GM18511 (cell line): ENCODE measurements at regions not wholly inside any gene's neighbourhood (a gene's known extent, or its start where the extent isn't known, plus 50 kb on each side); places are given as distances from the start of the nearest gene placed in this dataset.

Experiments
- ATAC-seq: cut with Tn5 transposase; IDR thresholded peaks from one replicate; pipeline ENCODE4 v1.9.1; 2021; ENCODE audit warnings: mild to moderate bottlenecking, moderate library complexity; ENCODE audit not compliant: unreplicated experiment

- no peak for ATAC-seq
Observed at GRCh38 chr5:162323466-162323865, 255.9 kb downstream of the GABRG2 start.

GRCh38 chr5:162324328-162324727 lies 256.8 kb downstream of the GABRG2 start:
- ATAC-seq: no peak

- no peak for ATAC-seq
Observed at GRCh38 chr5:162325143-162325727, 257.7 kb downstream of the GABRG2 start.

GRCh38 chr5:162334944-162335343 lies 267.4 kb downstream of the GABRG2 start:
- no peak for ATAC-seq

- ATAC-seq: no peak
Observed at GRCh38 chr5:162360373-162360931, 292.9 kb downstream of the GABRG2 start.

GRCh38 chr5:162372256-162372655 lies 304.7 kb downstream of the GABRG2 start:
- ATAC-seq: no peak

GRCh38 chr5:162377895-162378294 lies 310.3 kb downstream of the GABRG2 start:
- ATAC-seq: no peak

GRCh38 chr5:162382839-162383238 lies 315.3 kb downstream of the GABRG2 start:
- no peak for ATAC-seq

- no peak for ATAC-seq
Observed at GRCh38 chr5:162384225-162384624, 316.7 kb downstream of the GABRG2 start.

- no peak for ATAC-seq
Observed at GRCh38 chr5:162391833-162392232, 324.3 kb downstream of the GABRG2 start.

GRCh38 chr5:162392336-162392735 lies 324.8 kb downstream of the GABRG2 start:
- ATAC-seq: no peak

GRCh38 chr5:162393534-162393933 lies 326.0 kb downstream of the GABRG2 start:
- no peak for ATAC-seq

- no peak for ATAC-seq
Observed at GRCh38 chr5:162407614-162408013, 340.0 kb downstream of the GABRG2 start.

- ATAC-seq: no peak
Observed at GRCh38 chr5:162410365-162410764, 342.8 kb downstream of the GABRG2 start.

GRCh38 chr5:162429142-162429541 lies 361.6 kb downstream of the GABRG2 start:
- ATAC-seq: no peak

GRCh38 chr5:162434281-162434680 lies 366.7 kb downstream of the GABRG2 start:
- no peak for ATAC-seq

GRCh38 chr5:162436055-162436454 lies 368.5 kb downstream of the GABRG2 start:
- ATAC-seq: no peak

GRCh38 chr5:162444129-162444762 lies 376.7 kb downstream of the GABRG2 start:
- no peak for ATAC-seq

- no peak for ATAC-seq
Observed at GRCh38 chr5:162456086-162456485, 388.5 kb downstream of the GABRG2 start.

- ATAC-seq: no peak
Observed at GRCh38 chr5:162466011-162466410, 398.4 kb downstream of the GABRG2 start.

- no peak for ATAC-seq
Observed at GRCh38 chr5:162473041-162473714, 405.6 kb downstream of the GABRG2 start.

GRCh38 chr5:162474239-162474638 lies 406.7 kb downstream of the GABRG2 start:
- no peak for ATAC-seq
